ENCODE measurements at regions not wholly inside any gene's neighbourhood (a gene's known extent, or its start where the extent isn't known, plus 50 kb on each side); places are given as distances from the start of the nearest gene placed in this dataset.

DNA sequence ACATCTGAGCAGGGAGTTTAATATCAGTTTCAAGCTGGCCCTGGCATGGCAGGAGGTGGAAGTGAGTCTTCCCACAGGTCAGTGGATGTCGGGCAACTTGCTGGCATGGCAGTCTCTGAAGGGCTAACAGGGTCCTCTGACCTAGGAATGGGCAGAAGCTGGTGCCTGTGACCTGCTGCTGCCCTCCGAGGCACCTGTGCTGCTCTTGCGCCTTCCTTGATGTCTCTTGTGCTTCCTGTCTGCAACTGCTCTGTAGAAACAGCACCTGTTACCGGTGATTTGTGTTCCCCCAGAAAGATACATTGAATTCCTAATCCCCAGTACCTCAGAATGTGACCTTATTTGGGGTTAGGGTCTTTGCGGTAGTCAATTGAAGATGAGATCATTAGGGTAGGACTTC lies 86.5 kb upstream of the SLC22A11 start:
- no TSS peak for BruUV-seq (replicated peaks)
- POLR2A ChIA-PET = no interaction called here
- DNase-seq (ENCODE audit: extremely low read depth in 1 of 4, low spot score in 3 of 4) (no peak), FAIRE-seq (no peak), ATAC-seq (no peak)
- Histone ChIP-seq H3K9ac (ENCODE audit: insufficient read depth in 1 of 2, low read depth in 2 of 2, low read length in 2 of 2) (no peak overlapping the region), H3K36me3 (ENCODE audit: control insufficient read depth, insufficient read depth, low read length) (no peaks in the 10 kb centered on the region), H3K4me1 (replicated peaks in 1 of 2; ENCODE audit: control insufficient read depth in 2 of 2, insufficient read depth in 2 of 2, low read length in 2 of 2) (peaks cover 6 to 11% of the 10 kb centered on the region in 2 experiments; a peak in 3 of 5 replicates), H2AFZ (ENCODE audit: low read depth, low read length) (no peak overlapping the region), H4K20me1 (replicated peaks; ENCODE audit: control insufficient read depth, insufficient read depth, low read length) (no peaks in the 10 kb centered on the region), H3K27me3 (ENCODE audit: control insufficient read depth in 2 of 2, insufficient read depth in 2 of 2, low read length in 2 of 2) (peaks cover 0 to 17% of the 10 kb centered on the region in 2 experiments; a peak in 2 of 5 replicates), H3K9me3 (replicated peaks; ENCODE audit: control insufficient read depth, insufficient read depth, low read depth, low read length) (no peaks in the 10 kb centered on the region), H3K4me2 (ENCODE audit: insufficient read depth, low read length) (no peak overlapping the region), H3K4me3 (no peak overlapping the region), H3K27ac (ENCODE audit: extremely low read depth, low read depth, low read length) (no peak overlapping the region), H3K9me1 (ENCODE audit: control insufficient read depth, insufficient read depth, low read length) (no peaks in the 10 kb centered on the region), H3K79me2 (ENCODE audit: control insufficient read depth, insufficient read depth, low read length) (no peaks in the 10 kb centered on the region)
- CTCF ChIA-PET (ENCODE audit: low intra/inter-chr PET ratio) = interaction anchor here (0.7 kb wide), 1 partner anchor 72 kb away, joined by 3 read pairs; no protein-coding TSS in a partner anchor
- intact Hi-C loops (cut with micrococcal nuclease) (no loop called here), in situ Hi-C loops (cut with MboI) (no loop called here)
- 15% methylated on average over 5 of the region's 5 CpGs for WGBS (ENCODE audit: insufficient coverage, low coverage, missing lambda C conversion rate)
- no peak for TF ChIP-seq RNF2 (IDR thresholded peaks at IDR 0.05)
- TF ChIP-seq TEAD1 (CRISPR knock-in tag; IDR thresholded peaks at IDR 0.05) = no peak
- TF ChIP-seq HNRNPH1 (optimal IDR thresholded peaks at IDR 0.05; ENCODE audit: low read depth, low read length) = no peak
- TF ChIP-seq ZSCAN29 (IDR thresholded peaks at IDR 0.05) = no peak
- no peak for TF ChIP-seq PTTG1 (tag; IDR thresholded peaks at IDR 0.05; ENCODE audit: low read depth)
- TF ChIP-seq TEAD4 (IDR thresholded peaks at IDR 0.05; ENCODE audit: low read length) = no peak
- TF ChIP-seq TEAD4 (CRISPR knock-in tag; IDR thresholded peaks at IDR 0.05; ENCODE audit: borderline replicate concordance) = no peak
- no peak for TF ChIP-seq CSDE1 (IDR thresholded peaks at IDR 0.05)
- TF ChIP-seq, protein P1, sequence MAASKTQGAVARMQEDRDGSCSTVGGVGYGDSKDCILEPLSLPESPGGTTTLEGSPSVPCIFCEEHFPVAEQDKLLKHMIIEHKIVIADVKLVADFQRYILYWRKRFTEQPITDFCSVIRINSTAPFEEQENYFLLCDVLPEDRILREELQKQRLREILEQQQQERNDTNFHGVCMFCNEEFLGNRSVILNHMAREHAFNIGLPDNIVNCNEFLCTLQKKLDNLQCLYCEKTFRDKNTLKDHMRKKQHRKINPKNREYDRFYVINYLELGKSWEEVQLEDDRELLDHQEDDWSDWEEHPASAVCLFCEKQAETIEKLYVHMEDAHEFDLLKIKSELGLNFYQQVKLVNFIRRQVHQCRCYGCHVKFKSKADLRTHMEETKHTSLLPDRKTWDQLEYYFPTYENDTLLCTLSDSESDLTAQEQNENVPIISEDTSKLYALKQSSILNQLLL (CRISPR knock-in tag; IDR thresholded peaks at IDR 0.05; ENCODE audit: borderline replicate concordance) = no peak

All from K562 (cell line).